GM12875 (cell line): ENCODE measurements at regions not wholly inside any gene's neighbourhood (a gene's known extent, or its start where the extent isn't known, plus 50 kb on each side); places are given as distances from the start of the nearest gene placed in this dataset.

ENCODE experiments used
- H3K4me3 ChIP-seq: one replicate; pipeline ENCODE4 v1.5.1; 2011; ENCODE audit warnings: low read depth, low read length, control low read depth
- TF ChIP-seq, protein P1 (sequence below): IDR thresholded peaks from 2 replicates; pipeline ENCODE4 v1.5.1; 2011; ENCODE audit warnings: low read depth, mild to moderate bottlenecking, control low read depth, inconsistent platforms, low read length, moderate library complexity, borderline replicate concordance; ENCODE audit not compliant: insufficient read depth

DNA sequence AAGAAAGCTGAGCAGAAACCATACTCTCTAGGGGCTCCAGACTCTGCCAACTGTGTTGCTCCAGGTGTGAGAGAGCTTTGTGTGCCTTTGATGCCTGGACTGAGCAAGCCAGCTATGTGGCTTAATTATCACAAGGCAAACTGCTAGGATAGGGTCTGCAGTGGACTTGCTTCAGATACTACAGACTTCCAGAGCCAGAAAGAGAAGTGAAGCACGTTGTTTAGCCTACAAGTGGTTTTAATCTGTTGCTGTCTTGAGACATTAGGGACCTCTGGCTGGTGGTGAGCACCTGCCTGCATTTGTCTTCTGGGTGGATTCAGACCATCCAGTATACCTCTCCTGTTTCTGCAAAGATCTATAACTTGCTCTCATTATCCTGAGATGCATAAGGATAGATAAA, 353.4 kb upstream of the PLXNA2 start:
- TF ChIP-seq, protein P1, sequence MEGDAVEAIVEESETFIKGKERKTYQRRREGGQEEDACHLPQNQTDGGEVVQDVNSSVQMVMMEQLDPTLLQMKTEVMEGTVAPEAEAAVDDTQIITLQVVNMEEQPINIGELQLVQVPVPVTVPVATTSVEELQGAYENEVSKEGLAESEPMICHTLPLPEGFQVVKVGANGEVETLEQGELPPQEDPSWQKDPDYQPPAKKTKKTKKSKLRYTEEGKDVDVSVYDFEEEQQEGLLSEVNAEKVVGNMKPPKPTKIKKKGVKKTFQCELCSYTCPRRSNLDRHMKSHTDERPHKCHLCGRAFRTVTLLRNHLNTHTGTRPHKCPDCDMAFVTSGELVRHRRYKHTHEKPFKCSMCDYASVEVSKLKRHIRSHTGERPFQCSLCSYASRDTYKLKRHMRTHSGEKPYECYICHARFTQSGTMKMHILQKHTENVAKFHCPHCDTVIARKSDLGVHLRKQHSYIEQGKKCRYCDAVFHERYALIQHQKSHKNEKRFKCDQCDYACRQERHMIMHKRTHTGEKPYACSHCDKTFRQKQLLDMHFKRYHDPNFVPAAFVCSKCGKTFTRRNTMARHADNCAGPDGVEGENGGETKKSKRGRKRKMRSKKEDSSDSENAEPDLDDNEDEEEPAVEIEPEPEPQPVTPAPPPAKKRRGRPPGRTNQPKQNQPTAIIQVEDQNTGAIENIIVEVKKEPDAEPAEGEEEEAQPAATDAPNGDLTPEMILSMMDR, result no peak
- H3K4me3 ChIP-seq, result no peak overlapping the region

DNA sequence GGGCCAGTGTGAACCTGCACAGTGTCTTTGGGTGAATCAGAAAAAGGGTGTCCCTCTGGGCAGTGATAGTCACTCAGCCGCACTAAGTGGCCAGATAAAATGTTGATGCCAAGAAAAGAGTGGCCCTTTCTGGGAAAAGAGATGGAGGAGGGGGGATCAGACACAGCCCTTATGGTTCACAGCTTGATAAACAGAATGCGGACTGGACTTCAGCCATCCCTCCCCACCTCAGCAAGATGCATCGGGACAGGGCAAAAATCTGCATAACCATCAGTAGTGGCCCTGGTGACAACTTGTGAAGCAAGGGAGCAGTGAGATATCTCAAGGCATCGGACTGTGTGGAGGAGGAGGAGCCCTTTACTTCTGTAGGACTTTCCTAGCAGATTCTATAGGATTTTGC, 353.8 kb upstream of the PLXNA2 start:
- TF ChIP-seq, protein P1, result no peak

DNA sequence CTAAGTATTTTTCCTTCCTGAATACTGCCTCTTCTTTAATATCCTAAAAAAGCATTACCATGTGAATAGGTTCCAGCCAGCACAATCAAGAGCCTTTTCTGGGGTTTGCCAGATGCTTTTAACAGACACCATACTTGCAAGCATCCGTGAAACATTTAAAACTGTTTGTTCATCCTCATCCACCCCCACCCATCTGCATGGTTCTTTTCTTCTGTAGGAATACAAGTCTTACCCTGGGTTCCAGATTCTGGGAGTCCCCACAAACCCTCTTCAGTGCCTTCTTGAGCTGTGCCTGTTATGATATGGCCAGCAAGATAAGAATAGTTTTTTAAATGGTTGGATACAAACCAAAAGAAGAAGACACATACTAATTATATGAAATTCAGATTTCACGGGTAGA, 354.9 kb upstream of the PLXNA2 start:
- no peak overlapping the region for H3K4me3 ChIP-seq
- TF ChIP-seq, protein P1, result no peak

More for the DNA sequence above, 353.8 kb upstream of the PLXNA2 start:
- no peak overlapping the region for H3K4me3 ChIP-seq

DNA sequence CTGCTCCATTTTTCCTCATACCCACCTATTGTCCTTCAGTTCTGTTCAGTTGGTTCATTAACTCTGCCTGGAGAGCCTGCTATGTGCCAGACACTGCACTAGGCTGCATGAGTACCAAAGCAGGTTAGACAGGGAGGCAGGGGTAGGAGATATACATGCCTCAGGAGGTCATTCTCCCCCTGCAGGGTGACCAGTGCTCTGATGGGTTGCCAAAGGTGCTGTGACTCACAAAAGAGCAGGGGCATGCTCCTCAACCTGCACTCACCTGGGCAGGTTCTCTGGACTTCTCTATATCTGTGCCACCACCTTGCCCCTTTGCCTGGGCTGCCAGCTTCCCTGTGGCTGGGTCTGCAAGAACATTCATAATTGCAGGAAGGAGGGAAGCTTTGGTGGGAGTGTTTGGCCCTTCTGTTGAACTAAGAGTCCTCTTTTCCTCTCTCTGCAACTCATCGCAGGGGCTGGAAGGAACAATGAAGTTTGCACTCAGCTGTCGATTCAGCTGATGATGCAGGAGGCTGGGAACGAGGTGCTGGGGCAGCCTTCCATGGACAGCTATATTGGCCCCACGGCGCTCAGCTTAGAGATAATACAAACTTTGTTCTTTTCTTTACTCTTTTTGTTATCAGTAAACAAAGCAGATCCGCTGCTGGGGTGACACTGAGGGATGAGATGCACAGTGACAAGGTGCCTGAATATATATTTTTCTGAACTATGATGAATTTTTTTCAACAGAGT, 356.4 kb upstream of the PLXNA2 start:
- H3K4me3 ChIP-seq, result no peak overlapping the region
- TF ChIP-seq, protein P1, result no peak

DNA sequence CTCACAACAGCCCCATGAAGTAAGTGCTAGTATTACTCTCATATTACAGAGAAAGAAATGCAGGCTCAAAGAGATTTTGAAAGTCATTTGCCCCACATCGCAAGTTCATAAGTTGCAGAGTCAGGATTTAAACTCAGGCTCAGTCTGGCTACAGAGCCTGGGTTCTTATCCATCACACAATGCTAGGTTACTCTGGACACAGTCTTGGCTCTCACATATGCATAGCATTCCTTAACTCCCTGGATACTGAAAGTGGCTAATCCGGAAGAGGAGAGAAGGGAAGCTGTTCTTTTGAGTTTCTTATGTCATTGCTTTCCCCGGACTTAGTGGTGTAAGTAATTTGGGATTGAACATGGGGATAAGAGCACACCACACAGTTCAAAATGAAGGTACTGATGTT, 357.4 kb upstream of the PLXNA2 start:
- no peak overlapping the region for H3K4me3 ChIP-seq
- TF ChIP-seq, protein P1, result no peak

DNA sequence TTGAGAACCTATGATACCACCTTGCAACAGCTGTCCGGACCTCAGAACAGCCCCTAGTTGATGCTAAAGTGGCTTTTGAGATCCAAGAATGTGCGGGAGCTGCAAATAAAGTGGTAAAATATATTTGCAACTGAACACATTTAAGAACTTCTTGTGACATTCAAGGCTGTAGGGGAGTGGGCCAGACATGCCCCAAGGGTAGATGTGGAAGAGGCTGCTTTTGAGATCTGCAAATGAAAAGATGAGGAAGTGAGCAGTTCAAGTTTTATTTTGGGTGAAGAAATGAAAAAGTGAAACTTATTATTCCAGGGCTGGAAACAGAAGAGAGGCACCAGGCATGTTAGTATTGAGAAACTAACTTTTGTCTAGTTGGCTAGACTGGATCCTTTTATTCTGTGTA, 359.5 kb upstream of the PLXNA2 start:
- H3K4me3 ChIP-seq, result no peak overlapping the region
- TF ChIP-seq, protein P1, result no peak

DNA sequence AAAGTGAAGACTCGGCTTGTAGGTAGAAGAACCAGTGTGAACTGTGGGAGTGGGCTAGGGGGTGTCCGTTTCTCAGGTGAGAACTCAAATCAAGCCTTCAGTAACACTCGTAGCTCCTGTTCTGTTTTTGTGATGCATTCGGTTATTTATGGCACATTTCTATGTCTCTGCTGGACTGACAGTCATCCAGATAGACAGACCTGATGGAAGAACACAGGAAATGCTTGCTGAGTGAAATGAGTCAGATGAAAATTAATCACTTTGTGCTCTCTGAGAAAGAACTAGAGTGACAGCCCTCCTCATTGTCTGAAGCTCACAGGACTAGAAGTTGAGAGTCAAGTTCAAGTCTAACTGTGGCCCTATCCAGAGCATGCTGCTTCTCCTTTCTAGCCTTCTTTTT, 360.1 kb upstream of the PLXNA2 start:
- no peak overlapping the region for H3K4me3 ChIP-seq
- TF ChIP-seq, protein P1, result no peak
